Effector memory CD8-positive, alpha-beta T cell (primary cell): ENCODE measurements at regions not wholly inside any gene's neighbourhood (a gene's known extent, or its start where the extent isn't known, plus 50 kb on each side); places are given as distances from the start of the nearest gene placed in this dataset.

Experiments used
- ATAC-seq: fragments of 150-1000 bp; cut with Tn5 transposase; replicated peaks from 2 replicates; pipeline ENCODE4 v1.10.0; 2021; ENCODE audit warnings: mild to moderate bottlenecking, moderate library complexity
- DNase-seq, 3 experiments: peaks; one replicate each; pipeline ENCODE4 v3.0.0; 2021
- H3K27ac Mint-ChIP-seq, 2 donors: one replicate each; pipeline ENCODE4 v1.8.0; 2022; ENCODE audit warnings: mild to moderate bottlenecking in 2 of 2, mixed read lengths in 2 of 2, moderate library complexity in 2 of 2
- H3K27me3 Mint-ChIP-seq, 2 donors: one replicate each; pipeline ENCODE4 v1.8.0; 2022; ENCODE audit warnings: mixed read lengths in 2 of 2
- H3K36me3 Mint-ChIP-seq: one replicate; pipeline ENCODE4 v1.8.0; 2022; ENCODE audit warnings: mild to moderate bottlenecking, moderate library complexity, mixed read lengths; ENCODE audit not compliant: insufficient read depth
- H3K4me1 Mint-ChIP-seq, 2 donors: one replicate each; pipeline ENCODE4 v1.8.0; 2022; ENCODE audit warnings: low read depth in 2 of 2, mixed read lengths in 2 of 2
- H3K4me3 Mint-ChIP-seq, 2 donors: one replicate each; pipeline ENCODE4 v1.8.0; 2022; ENCODE audit warnings: mild to moderate bottlenecking in 2 of 2, mixed read lengths in 2 of 2, moderate library complexity in 2 of 2
- H3K9me3 Mint-ChIP-seq, 2 donors: one replicate each; pipeline ENCODE4 v1.8.0; 2022; ENCODE audit warnings: mixed read lengths in 2 of 2

GRCh38 chr2:122864728-122865127 is 1109.3 kb downstream of the TSN start:
- Mint-ChIP-seq H3K4me3 (no peak overlapping the region), H3K4me1 (no peaks in the 10 kb centered on the region), H3K36me3 (no peaks in the 10 kb centered on the region), H3K27ac (no peak overlapping the region), H3K27me3 (no peaks in the 10 kb centered on the region), H3K9me3 (peaks cover 8 to 14% of the 10 kb centered on the region in 2 donors)
- ATAC-seq, result no peak
- no peak for DNase-seq

GRCh38 chr2:122866095-122866494 is 1110.6 kb downstream of the TSN start:
- DNase-seq (no peak), ATAC-seq (no peak)
- Mint-ChIP-seq H3K27me3 (no peaks in the 10 kb centered on the region), H3K36me3 (no peaks in the 10 kb centered on the region), H3K4me3 (no peak overlapping the region), H3K27ac (no peak overlapping the region), H3K4me1 (no peaks in the 10 kb centered on the region), H3K9me3 (peaks cover 8 to 14% of the 10 kb centered on the region in 2 donors)

GRCh38 chr2:122867941-122868340 is 1112.5 kb downstream of the TSN start:
- Mint-ChIP-seq H3K4me3 (no peak overlapping the region), H3K9me3 (peaks cover 6 to 14% of the 10 kb centered on the region in 2 donors), H3K27ac (no peak overlapping the region), H3K27me3 (no peaks in the 10 kb centered on the region), H3K4me1 (no peaks in the 10 kb centered on the region), H3K36me3 (no peaks in the 10 kb centered on the region)
- ATAC-seq (no peak), DNase-seq (no peak)

GRCh38 chr2:122868646-122869275 is 1113.3 kb downstream of the TSN start:
- peaks cover 3 to 7% of the 10 kb centered on the region in 2 donors for H3K9me3 Mint-ChIP-seq
- H3K4me3 Mint-ChIP-seq, result no peak overlapping the region
- no peaks in the 10 kb centered on the region for H3K4me1 Mint-ChIP-seq
- H3K36me3 Mint-ChIP-seq, result no peaks in the 10 kb centered on the region
- DNase-seq (no peak), ATAC-seq (no peak)
- H3K27me3 Mint-ChIP-seq, result no peaks in the 10 kb centered on the region
- H3K27ac Mint-ChIP-seq, result no peak overlapping the region

GRCh38 chr2:122873951-122874350 is 1118.5 kb downstream of the TSN start:
- Mint-ChIP-seq H3K27ac (no peak overlapping the region), H3K9me3 (peaks cover 5 to 11% of the 10 kb centered on the region in 2 donors), H3K4me1 (no peaks in the 10 kb centered on the region), H3K4me3 (no peak overlapping the region), H3K36me3 (no peaks in the 10 kb centered on the region), H3K27me3 (no peaks in the 10 kb centered on the region)
- no peak for DNase-seq
- ATAC-seq, result no peak

- H3K4me1 Mint-ChIP-seq, result no peaks in the 10 kb centered on the region
- no peaks in the 10 kb centered on the region for H3K27me3 Mint-ChIP-seq
- H3K4me3 Mint-ChIP-seq, result no peak overlapping the region
- no peaks in the 10 kb centered on the region for H3K36me3 Mint-ChIP-seq
- DNase-seq, result no peak
- H3K9me3 Mint-ChIP-seq, result peaks cover 6 to 11% of the 10 kb centered on the region in 2 donors
- no peak for ATAC-seq
- no peak overlapping the region for H3K27ac Mint-ChIP-seq
Observed at GRCh38 chr2:122875091-122875865, 1119.8 kb downstream of the TSN start.

GRCh38 chr2:122883849-122884248 is 1128.4 kb downstream of the TSN start:
- peaks cover 0 to 5% of the 10 kb centered on the region in 2 donors for H3K9me3 Mint-ChIP-seq
- no peaks in the 10 kb centered on the region for H3K36me3 Mint-ChIP-seq
- no peak overlapping the region for H3K27ac Mint-ChIP-seq
- H3K4me3 Mint-ChIP-seq, result no peak overlapping the region
- H3K27me3 Mint-ChIP-seq, result no peaks in the 10 kb centered on the region
- H3K4me1 Mint-ChIP-seq, result no peaks in the 10 kb centered on the region
- ATAC-seq (no peak), DNase-seq (no peak)

- Mint-ChIP-seq H3K27me3 (no peaks in the 10 kb centered on the region), H3K4me3 (no peak overlapping the region), H3K4me1 (no peaks in the 10 kb centered on the region), H3K36me3 (no peaks in the 10 kb centered on the region), H3K9me3 (peaks cover 0 to 4% of the 10 kb centered on the region in 2 donors), H3K27ac (no peak overlapping the region)
- no peak for DNase-seq
- no peak for ATAC-seq
Observed at GRCh38 chr2:122884889-122885288, 1129.4 kb downstream of the TSN start.

- DNase-seq, result no peak
- ATAC-seq, result no peak
- H3K27ac Mint-ChIP-seq, result no peak overlapping the region
- H3K27me3 Mint-ChIP-seq, result no peaks in the 10 kb centered on the region
- H3K4me1 Mint-ChIP-seq, result no peaks in the 10 kb centered on the region
- no peaks in the 10 kb centered on the region for H3K36me3 Mint-ChIP-seq
- H3K9me3 Mint-ChIP-seq, result peaks cover 0 to 4% of the 10 kb centered on the region in 2 donors
- H3K4me3 Mint-ChIP-seq, result no peak overlapping the region
Observed at GRCh38 chr2:122885436-122885835, 1130.0 kb downstream of the TSN start.

GRCh38 chr2:122886479-122887145 is 1131.2 kb downstream of the TSN start:
- no peak overlapping the region for H3K4me3 Mint-ChIP-seq
- no peaks in the 10 kb centered on the region for H3K36me3 Mint-ChIP-seq
- H3K9me3 Mint-ChIP-seq, result peaks cover 0 to 2% of the 10 kb centered on the region in 2 donors
- H3K27ac Mint-ChIP-seq, result no peak overlapping the region
- ATAC-seq (no peak), DNase-seq (no peak)
- no peaks in the 10 kb centered on the region for H3K4me1 Mint-ChIP-seq
- H3K27me3 Mint-ChIP-seq, result no peaks in the 10 kb centered on the region

GRCh38 chr2:122899614-122900013 is 1125.5 kb upstream of the CNTNAP5 start:
- no peaks in the 10 kb centered on the region for H3K27me3 Mint-ChIP-seq
- H3K4me3 Mint-ChIP-seq, result no peak overlapping the region
- no peak for ATAC-seq

GRCh38 chr2:122905431-122905830 is 1119.7 kb upstream of the CNTNAP5 start:
- no peak for ATAC-seq
- Mint-ChIP-seq H3K4me1 (no peaks in the 10 kb centered on the region), H3K36me3 (no peaks in the 10 kb centered on the region), H3K9me3 (peaks cover 5 to 21% of the 10 kb centered on the region in 2 donors), H3K4me3 (no peak overlapping the region), H3K27me3 (no peaks in the 10 kb centered on the region), H3K27ac (no peak overlapping the region)
- DNase-seq, result no peak

More at GRCh38 chr2:122899614-122900013, 1125.5 kb upstream of the CNTNAP5 start:
- no peak for DNase-seq
- H3K4me1 Mint-ChIP-seq, result no peaks in the 10 kb centered on the region
- H3K27ac Mint-ChIP-seq, result no peak overlapping the region
- no peaks in the 10 kb centered on the region for H3K36me3 Mint-ChIP-seq
- peaks cover 19 to 33% of the 10 kb centered on the region in 2 donors for H3K9me3 Mint-ChIP-seq

- ATAC-seq, result no peak
- Mint-ChIP-seq H3K9me3 (peaks cover 8 to 14% of the 10 kb centered on the region in 2 donors), H3K4me3 (no peak overlapping the region), H3K27me3 (no peaks in the 10 kb centered on the region), H3K36me3 (no peaks in the 10 kb centered on the region), H3K27ac (no peak overlapping the region), H3K4me1 (no peaks in the 10 kb centered on the region)
- no peak for DNase-seq
Observed at GRCh38 chr2:122908159-122908558, 1116.9 kb upstream of the CNTNAP5 start.

- Mint-ChIP-seq H3K27ac (no peak overlapping the region), H3K27me3 (no peaks in the 10 kb centered on the region), H3K9me3 (peaks cover 11 to 25% of the 10 kb centered on the region in 2 donors), H3K36me3 (no peaks in the 10 kb centered on the region), H3K4me3 (no peak overlapping the region), H3K4me1 (no peaks in the 10 kb centered on the region)
- ATAC-seq (no peak), DNase-seq (no peak)
Observed at GRCh38 chr2:122927197-122927596, 1097.9 kb upstream of the CNTNAP5 start.
